ENCODE measurements at regions not wholly inside any gene's neighbourhood (a gene's known extent, or its start where the extent isn't known, plus 50 kb on each side); places are given as distances from the start of the nearest gene placed in this dataset.

GRCh38 chr12:127327986-127328385 is 939.0 kb upstream of the TMEM132C start:
- in situ Hi-C loops (cut with MboI; ENCODE audit: low sequenced_read_pairs): no loop called here

GRCh38 chr12:127328867-127329266 is 938.1 kb upstream of the TMEM132C start:
- in situ Hi-C loops (cut with MboI; ENCODE audit: low sequenced_read_pairs): no loop called here

- in situ Hi-C loops (cut with MboI; ENCODE audit: low sequenced_read_pairs): no loop called here
These were observed 932.6 kb upstream of the TMEM132C start for GRCh38 chr12:127334365-127334764.

GRCh38 chr12:127334912-127335644 is 931.9 kb upstream of the TMEM132C start:
- in situ Hi-C loops (cut with MboI; ENCODE audit: low sequenced_read_pairs): no loop called here

GRCh38 chr12:127336416-127336815 is 930.6 kb upstream of the TMEM132C start:
- in situ Hi-C loops (cut with MboI; ENCODE audit: low sequenced_read_pairs): no loop called here

GRCh38 chr12:127339065-127339464 is 927.9 kb upstream of the TMEM132C start:
- in situ Hi-C loops (cut with MboI; ENCODE audit: low sequenced_read_pairs): no loop called here

GRCh38 chr12:127340381-127340780 is 926.6 kb upstream of the TMEM132C start:
- in situ Hi-C loops (cut with MboI; ENCODE audit: low sequenced_read_pairs): no loop called here

GRCh38 chr12:127342861-127343260 is 924.1 kb upstream of the TMEM132C start:
- in situ Hi-C loops (cut with MboI; ENCODE audit: low sequenced_read_pairs): no loop called here

GRCh38 chr12:127343940-127344339 is 923.0 kb upstream of the TMEM132C start:
- in situ Hi-C loops (cut with MboI; ENCODE audit: low sequenced_read_pairs): no loop called here

GRCh38 chr12:127351481-127352010 is 915.4 kb upstream of the TMEM132C start:
- in situ Hi-C loops (cut with MboI; ENCODE audit: low sequenced_read_pairs): no loop called here

GRCh38 chr12:127355061-127355841 is 911.7 kb upstream of the TMEM132C start:
- in situ Hi-C loops (cut with MboI; ENCODE audit: low sequenced_read_pairs): no loop called here

GRCh38 chr12:127358888-127359287 is 908.1 kb upstream of the TMEM132C start:
- in situ Hi-C loops (cut with MboI; ENCODE audit: low sequenced_read_pairs): no loop called here

- in situ Hi-C loops (cut with MboI; ENCODE audit: low sequenced_read_pairs): no loop called here
These were observed 906.4 kb upstream of the TMEM132C start for GRCh38 chr12:127360580-127360979.

- in situ Hi-C loops (cut with MboI; ENCODE audit: low sequenced_read_pairs): no loop called here
These were observed 904.8 kb upstream of the TMEM132C start for GRCh38 chr12:127362121-127362520.

- in situ Hi-C loops (cut with MboI; ENCODE audit: low sequenced_read_pairs): no loop called here
These were observed 903.6 kb upstream of the TMEM132C start for GRCh38 chr12:127363392-127363791.

- in situ Hi-C loops (cut with MboI; ENCODE audit: low sequenced_read_pairs): no loop called here
These were observed 893.4 kb upstream of the TMEM132C start for GRCh38 chr12:127373559-127373958.

- in situ Hi-C loops (cut with MboI; ENCODE audit: low sequenced_read_pairs): no loop called here
These were observed 892.5 kb upstream of the TMEM132C start for GRCh38 chr12:127374447-127374846.

GRCh38 chr12:127381043-127381668 is 885.8 kb upstream of the TMEM132C start:
- in situ Hi-C loops (cut with MboI; ENCODE audit: low sequenced_read_pairs): no loop called here

- in situ Hi-C loops (cut with MboI; ENCODE audit: low sequenced_read_pairs): no loop called here
These were observed 885.3 kb upstream of the TMEM132C start for GRCh38 chr12:127381681-127382080.

- in situ Hi-C loops (cut with MboI; ENCODE audit: low sequenced_read_pairs): no loop called here
These were observed 883.7 kb upstream of the TMEM132C start for GRCh38 chr12:127383281-127383680.

- in situ Hi-C loops (cut with MboI; ENCODE audit: low sequenced_read_pairs): no loop called here
These were observed 880.2 kb upstream of the TMEM132C start for GRCh38 chr12:127386723-127387122.

GRCh38 chr12:127388985-127389384 is 878.0 kb upstream of the TMEM132C start:
- in situ Hi-C loops (cut with MboI; ENCODE audit: low sequenced_read_pairs): no loop called here

Measured in HL-60/S4 (cell line).